Stimulated activated CD8-positive, alpha-beta memory T cell treated with anti-CD3 and anti-CD28 coated beads, Interleukin-12 subunit alpha, Interleukin-12 subunit beta, amount 100 ng/mL, for 4 hours (primary cell): ENCODE measurements at regions not wholly inside any gene's neighbourhood (a gene's known extent, or its start where the extent isn't known, plus 50 kb on each side); places are given as distances from the start of the nearest gene placed in this dataset.

ENCODE experiments used
- DNase-seq: peaks from one replicate; pipeline ENCODE4 v3.0.0-alpha.2; 2020; ENCODE audit warnings: low read depth

GRCh38 chr6:138692978-138693909 lies 80.3 kb upstream of the CCDC28A start:
- no peak for DNase-seq

GRCh38 chr6:138695193-138695592 lies 78.4 kb upstream of the CCDC28A start:
- DNase-seq: no peak

- no peak for DNase-seq
Measured at GRCh38 chr6:138714493-138714892, 59.1 kb upstream of the CCDC28A start.

- no peak for DNase-seq
Measured at GRCh38 chr6:138716013-138716412, 57.6 kb upstream of the CCDC28A start.

GRCh38 chr6:138716971-138717665 lies 56.5 kb upstream of the CCDC28A start:
- no peak for DNase-seq

GRCh38 chr6:138719011-138719635 lies 54.4 kb upstream of the CCDC28A start:
- no peak for DNase-seq

- DNase-seq: no peak
Measured at GRCh38 chr6:138719744-138720143, 53.8 kb upstream of the CCDC28A start.

- DNase-seq: no peak
Measured at GRCh38 chr6:138722425-138723371, 50.9 kb upstream of the CCDC28A start.
